UCSD-AML1 (cell line): ENCODE measurements at regions not wholly inside any gene's neighbourhood (a gene's known extent, or its start where the extent isn't known, plus 50 kb on each side); places are given as distances from the start of the nearest gene placed in this dataset.

ENCODE experiments used
- DNase-seq: peaks from one replicate; lab custom pipeline; 2025; ENCODE audit not compliant: unreplicated experiment; lab: John Stamatoyannopoulos, UW

GRCh38 chr1:166221316-166221715 lies 54.5 kb upstream of the FAM78B start:
- DNase-seq: no peak

- no peak for DNase-seq
These were observed 67.1 kb upstream of the FAM78B start for GRCh38 chr1:166233750-166234366.

GRCh38 chr1:166235728-166236127 lies 68.9 kb upstream of the FAM78B start:
- no peak for DNase-seq

GRCh38 chr1:166237675-166238074 lies 70.9 kb upstream of the FAM78B start:
- no peak for DNase-seq

GRCh38 chr1:166253076-166253779 lies 86.4 kb upstream of the FAM78B start:
- DNase-seq: no peak

- no peak for DNase-seq
These were observed 91.2 kb upstream of the FAM78B start for GRCh38 chr1:166258017-166258416.

- DNase-seq: no peak
These were observed 94.7 kb upstream of the FAM78B start for GRCh38 chr1:166261511-166261910.

GRCh38 chr1:166270476-166271150 lies 103.8 kb upstream of the FAM78B start:
- no peak for DNase-seq

GRCh38 chr1:166271151-166271538 lies 104.3 kb upstream of the FAM78B start:
- DNase-seq: no peak

- no peak for DNase-seq
These were observed 105.4 kb upstream of the FAM78B start for GRCh38 chr1:166272155-166272554.

GRCh38 chr1:166272851-166273250 lies 106.0 kb upstream of the FAM78B start:
- DNase-seq: no peak

- no peak for DNase-seq
These were observed 106.8 kb upstream of the FAM78B start for GRCh38 chr1:166273618-166274017.

- DNase-seq: no peak
These were observed 115.8 kb upstream of the FAM78B start for GRCh38 chr1:166282391-166283137.

GRCh38 chr1:166283190-166283589 lies 116.4 kb upstream of the FAM78B start:
- no peak for DNase-seq

GRCh38 chr1:166283600-166283999 lies 116.8 kb upstream of the FAM78B start:
- no peak for DNase-seq

- no peak for DNase-seq
These were observed 122.7 kb upstream of the FAM78B start for GRCh38 chr1:166289309-166290050.

GRCh38 chr1:166295656-166296055 lies 128.9 kb upstream of the FAM78B start:
- DNase-seq: no peak

- no peak for DNase-seq
These were observed 131.2 kb upstream of the FAM78B start for GRCh38 chr1:166297993-166298392.

- DNase-seq: no peak
These were observed 134.0 kb upstream of the FAM78B start for GRCh38 chr1:166300767-166301166.

GRCh38 chr1:166302989-166303758 lies 136.4 kb upstream of the FAM78B start:
- no peak for DNase-seq
